22Rv1 (cell line): ENCODE measurements at regions not wholly inside any gene's neighbourhood (a gene's known extent, or its start where the extent isn't known, plus 50 kb on each side); places are given as distances from the start of the nearest gene placed in this dataset.

ENCODE experiments used
- ZFX ChIP-seq: fragments of 450-650 bp; IDR thresholded peaks from 2 replicates; pipeline ENCODE4 v1.6.1; 2017; ENCODE audit warnings: antibody characterized with exemption, borderline replicate concordance
- TF ChIP-seq, protein P1 (sequence below): fragments of 450-650 bp; IDR thresholded peaks from 2 replicates; pipeline ENCODE4 v1.5.1; 2017; ENCODE audit warnings: mild to moderate bottlenecking

DNA sequence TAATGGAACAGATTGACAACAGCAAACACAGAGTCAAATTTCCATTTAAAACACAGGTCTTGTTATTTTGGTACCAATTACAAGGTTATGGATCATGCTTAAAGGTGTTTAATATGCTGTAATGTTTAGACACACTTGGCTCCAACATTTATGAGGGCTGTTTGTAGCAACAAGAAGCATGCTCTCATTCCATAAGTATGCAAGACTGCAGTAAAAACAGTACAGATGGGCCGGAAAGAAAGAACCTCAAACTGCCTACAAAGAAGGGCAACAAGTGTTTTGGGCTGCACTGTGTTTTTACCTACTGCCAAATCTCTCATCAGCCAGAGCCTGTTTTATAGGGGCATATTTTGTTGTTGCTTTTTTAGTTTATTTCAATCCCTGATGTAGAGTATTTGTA is 100.5 kb upstream of the HS3ST3A1 start:
- TF ChIP-seq, protein P1, sequence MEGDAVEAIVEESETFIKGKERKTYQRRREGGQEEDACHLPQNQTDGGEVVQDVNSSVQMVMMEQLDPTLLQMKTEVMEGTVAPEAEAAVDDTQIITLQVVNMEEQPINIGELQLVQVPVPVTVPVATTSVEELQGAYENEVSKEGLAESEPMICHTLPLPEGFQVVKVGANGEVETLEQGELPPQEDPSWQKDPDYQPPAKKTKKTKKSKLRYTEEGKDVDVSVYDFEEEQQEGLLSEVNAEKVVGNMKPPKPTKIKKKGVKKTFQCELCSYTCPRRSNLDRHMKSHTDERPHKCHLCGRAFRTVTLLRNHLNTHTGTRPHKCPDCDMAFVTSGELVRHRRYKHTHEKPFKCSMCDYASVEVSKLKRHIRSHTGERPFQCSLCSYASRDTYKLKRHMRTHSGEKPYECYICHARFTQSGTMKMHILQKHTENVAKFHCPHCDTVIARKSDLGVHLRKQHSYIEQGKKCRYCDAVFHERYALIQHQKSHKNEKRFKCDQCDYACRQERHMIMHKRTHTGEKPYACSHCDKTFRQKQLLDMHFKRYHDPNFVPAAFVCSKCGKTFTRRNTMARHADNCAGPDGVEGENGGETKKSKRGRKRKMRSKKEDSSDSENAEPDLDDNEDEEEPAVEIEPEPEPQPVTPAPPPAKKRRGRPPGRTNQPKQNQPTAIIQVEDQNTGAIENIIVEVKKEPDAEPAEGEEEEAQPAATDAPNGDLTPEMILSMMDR = no peak
- no peak for TF ChIP-seq ZFX
